Neural cell (in vitro differentiated cells): ENCODE measurements at regions not wholly inside any gene's neighbourhood (a gene's known extent, or its start where the extent isn't known, plus 50 kb on each side); places are given as distances from the start of the nearest gene placed in this dataset.

Experiments
- H2AFZ ChIP-seq: fragments of 200-600, 300-800 bp; sonication (generic), shearing (Covaris generic); 2 replicates; pipeline ENCODE4 v1.6.0; 2014; ENCODE audit warnings: low read depth, mild to moderate bottlenecking, antibody characterized with exemption, low read length, moderate library complexity
- H3F3A ChIP-seq: fragments of 200-600 bp; shearing (Covaris generic); 2 replicates; pipeline ENCODE4 v1.6.1; 2016; ENCODE audit warnings: mild to moderate bottlenecking, moderate library complexity, mixed read lengths, antibody characterized with exemption, low read length; ENCODE audit not compliant: insufficient read depth, poor library complexity, severe bottlenecking
- H3K27ac ChIP-seq: fragments of 200-600, 300-800 bp; sonication (generic), shearing (Covaris generic); 2 replicates; pipeline ENCODE4 v1.5.1; 2014; ENCODE audit warnings: mild to moderate bottlenecking, low read length, moderate library complexity
- H3K27me3 ChIP-seq: fragments of 300-800, 200-600 bp; sonication (generic), shearing (Covaris generic); 2 replicates; pipeline ENCODE4 v1.6.0; 2014; ENCODE audit warnings: mild to moderate bottlenecking, low read depth, low read length, moderate library complexity; ENCODE audit not compliant: insufficient read depth
- H3K36me3 ChIP-seq: fragments of 300-800, 200-600 bp; sonication (generic), shearing (Covaris generic); 2 replicates; pipeline ENCODE4 v1.5.1; 2014; ENCODE audit warnings: mild to moderate bottlenecking, antibody characterized with exemption, low read length, moderate library complexity; ENCODE audit not compliant: insufficient read depth
- H3K4me2 ChIP-seq: fragments of 300-800, 200-600 bp; sonication (generic), shearing (Covaris generic); 2 replicates; pipeline ENCODE4 v1.6.0; 2014; ENCODE audit warnings: mild to moderate bottlenecking, low read length
- H3K4me3 ChIP-seq: fragments of 300-800, 200-600 bp; sonication (generic), shearing (Covaris generic); 2 replicates; pipeline ENCODE4 v1.5.1; 2014; ENCODE audit warnings: mild to moderate bottlenecking, low read length, moderate library complexity
- H3K79me2 ChIP-seq: fragments of 200-600 bp; shearing (Covaris generic); replicated peaks from 2 replicates; pipeline ENCODE4 v1.6.0; 2014; ENCODE audit warnings: mild to moderate bottlenecking, low read length, moderate library complexity; ENCODE audit not compliant: insufficient read depth
- H3K9ac ChIP-seq: fragments of 300-800, 200-600 bp; sonication (generic), shearing (Covaris generic); 2 replicates; pipeline ENCODE4 v1.6.1; 2016; ENCODE audit warnings: mild to moderate bottlenecking, low read length, mixed read lengths
- H3K9me2 ChIP-seq: fragments of 200-600 bp; shearing (Covaris generic); 2 replicates; pipeline ENCODE4 v1.6.1; 2016; ENCODE audit warnings: mild to moderate bottlenecking, low read length, mixed read lengths; ENCODE audit not compliant: insufficient read depth
- H3K9me3 ChIP-seq: fragments of 200-600, 300-800 bp; sonication (generic), shearing (Covaris generic); 2 replicates; pipeline ENCODE4 v1.6.1; 2016; ENCODE audit warnings: mild to moderate bottlenecking, mixed run types, low read length, moderate library complexity, mixed read lengths
- H4K20me1 ChIP-seq: fragments of 200-600 bp; shearing (Covaris generic); 2 replicates; pipeline ENCODE4 v1.6.1; 2016; ENCODE audit warnings: mild to moderate bottlenecking, mixed run types; ENCODE audit not compliant: insufficient read depth
- EP300 ChIP-seq: fragments of 450-650 bp; conservative IDR thresholded peaks from 2 replicates; pipeline ENCODE4 v1.6.1; 2014; ENCODE audit warnings: antibody characterized with exemption, mild to moderate bottlenecking, moderate library complexity; ENCODE audit not compliant: poor library complexity, severe bottlenecking
- EZH2 ChIP-seq: fragments of 200-600, 300-800 bp; shearing (Covaris generic), sonication (generic); IDR thresholded peaks from 2 replicates; pipeline ENCODE4 v1.6.1; 2014; ENCODE audit warnings: antibody characterized with exemption, low read length, borderline replicate concordance, mild to moderate bottlenecking; ENCODE audit not compliant: insufficient read depth, poor library complexity, severe bottlenecking
- MXI1 ChIP-seq: fragments of 450-650 bp; conservative IDR thresholded peaks from 2 replicates; pipeline ENCODE4 v1.6.1; 2014; ENCODE audit warnings: antibody characterized with exemption, mild to moderate bottlenecking; ENCODE audit not compliant: poor library complexity, severe bottlenecking
- POLR2AphosphoS5 ChIP-seq: IDR thresholded peaks from 2 replicates; pipeline ENCODE4 v1.6.1; 2012
- RAD21 ChIP-seq: fragments of 450-650 bp; conservative IDR thresholded peaks from 2 replicates; pipeline ENCODE4 v1.6.1; 2014; ENCODE audit warnings: antibody characterized with exemption, mild to moderate bottlenecking, moderate library complexity
- SMC3 ChIP-seq: fragments of 450-650 bp; conservative IDR thresholded peaks from 2 replicates; pipeline ENCODE4 v1.6.1; 2014; ENCODE audit warnings: antibody characterized with exemption, mild to moderate bottlenecking, moderate library complexity; ENCODE audit not compliant: poor library complexity
- TAF1 ChIP-seq: IDR thresholded peaks from 2 replicates; pipeline ENCODE4 v1.6.1; 2012; ENCODE audit warnings: low read depth
- TF ChIP-seq, protein P1 (sequence below): IDR thresholded peaks from 2 replicates; pipeline ENCODE4 v1.6.1; 2012; ENCODE audit warnings: borderline replicate concordance
- TF ChIP-seq, protein P2 (sequence below): fragments of 450-650 bp; IDR thresholded peaks from 2 replicates; pipeline ENCODE4 v1.5.1; 2014; ENCODE audit warnings: antibody characterized with exemption, mild to moderate bottlenecking, moderate library complexity; ENCODE audit not compliant: poor library complexity, severe bottlenecking

DNA sequence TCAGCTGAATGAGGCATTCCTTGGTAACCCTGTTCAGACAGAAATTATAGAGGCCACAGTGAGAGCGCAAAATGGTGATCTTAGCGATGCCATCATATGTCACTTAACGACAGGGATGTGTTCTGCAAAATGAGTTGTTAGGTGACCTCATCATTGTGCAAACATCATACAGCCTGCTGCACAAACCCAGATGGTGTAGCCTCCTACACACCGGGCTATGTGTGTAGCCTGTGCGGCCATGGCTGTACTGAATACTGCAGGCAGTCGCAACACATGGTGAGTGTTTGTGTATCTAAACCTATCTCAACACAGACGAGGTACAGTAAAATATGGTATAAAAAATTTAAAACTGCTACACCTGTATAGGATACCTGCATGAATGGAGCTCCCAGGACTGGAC lies 234.1 kb upstream of the PMEPA1 start:
- no peak overlapping the region for H3K27ac ChIP-seq
- H3F3A ChIP-seq, result no peaks in the 10 kb centered on the region
- no peaks in the 10 kb centered on the region for H3K79me2 ChIP-seq
- no peaks in the 10 kb centered on the region for H3K27me3 ChIP-seq
- no peak overlapping the region for H3K4me2 ChIP-seq
- no peak overlapping the region for H3K4me3 ChIP-seq
- no peaks in the 10 kb centered on the region for H3K9me2 ChIP-seq
- no peak for TF ChIP-seq RAD21
- no peak for TF ChIP-seq MXI1
- TF ChIP-seq, protein P1, sequence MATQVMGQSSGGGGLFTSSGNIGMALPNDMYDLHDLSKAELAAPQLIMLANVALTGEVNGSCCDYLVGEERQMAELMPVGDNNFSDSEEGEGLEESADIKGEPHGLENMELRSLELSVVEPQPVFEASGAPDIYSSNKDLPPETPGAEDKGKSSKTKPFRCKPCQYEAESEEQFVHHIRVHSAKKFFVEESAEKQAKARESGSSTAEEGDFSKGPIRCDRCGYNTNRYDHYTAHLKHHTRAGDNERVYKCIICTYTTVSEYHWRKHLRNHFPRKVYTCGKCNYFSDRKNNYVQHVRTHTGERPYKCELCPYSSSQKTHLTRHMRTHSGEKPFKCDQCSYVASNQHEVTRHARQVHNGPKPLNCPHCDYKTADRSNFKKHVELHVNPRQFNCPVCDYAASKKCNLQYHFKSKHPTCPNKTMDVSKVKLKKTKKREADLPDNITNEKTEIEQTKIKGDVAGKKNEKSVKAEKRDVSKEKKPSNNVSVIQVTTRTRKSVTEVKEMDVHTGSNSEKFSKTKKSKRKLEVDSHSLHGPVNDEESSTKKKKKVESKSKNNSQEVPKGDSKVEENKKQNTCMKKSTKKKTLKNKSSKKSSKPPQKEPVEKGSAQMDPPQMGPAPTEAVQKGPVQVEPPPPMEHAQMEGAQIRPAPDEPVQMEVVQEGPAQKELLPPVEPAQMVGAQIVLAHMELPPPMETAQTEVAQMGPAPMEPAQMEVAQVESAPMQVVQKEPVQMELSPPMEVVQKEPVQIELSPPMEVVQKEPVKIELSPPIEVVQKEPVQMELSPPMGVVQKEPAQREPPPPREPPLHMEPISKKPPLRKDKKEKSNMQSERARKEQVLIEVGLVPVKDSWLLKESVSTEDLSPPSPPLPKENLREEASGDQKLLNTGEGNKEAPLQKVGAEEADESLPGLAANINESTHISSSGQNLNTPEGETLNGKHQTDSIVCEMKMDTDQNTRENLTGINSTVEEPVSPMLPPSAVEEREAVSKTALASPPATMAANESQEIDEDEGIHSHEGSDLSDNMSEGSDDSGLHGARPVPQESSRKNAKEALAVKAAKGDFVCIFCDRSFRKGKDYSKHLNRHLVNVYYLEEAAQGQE, result no peak
- TF ChIP-seq TAF1, result no peak
- TF ChIP-seq, protein P2, sequence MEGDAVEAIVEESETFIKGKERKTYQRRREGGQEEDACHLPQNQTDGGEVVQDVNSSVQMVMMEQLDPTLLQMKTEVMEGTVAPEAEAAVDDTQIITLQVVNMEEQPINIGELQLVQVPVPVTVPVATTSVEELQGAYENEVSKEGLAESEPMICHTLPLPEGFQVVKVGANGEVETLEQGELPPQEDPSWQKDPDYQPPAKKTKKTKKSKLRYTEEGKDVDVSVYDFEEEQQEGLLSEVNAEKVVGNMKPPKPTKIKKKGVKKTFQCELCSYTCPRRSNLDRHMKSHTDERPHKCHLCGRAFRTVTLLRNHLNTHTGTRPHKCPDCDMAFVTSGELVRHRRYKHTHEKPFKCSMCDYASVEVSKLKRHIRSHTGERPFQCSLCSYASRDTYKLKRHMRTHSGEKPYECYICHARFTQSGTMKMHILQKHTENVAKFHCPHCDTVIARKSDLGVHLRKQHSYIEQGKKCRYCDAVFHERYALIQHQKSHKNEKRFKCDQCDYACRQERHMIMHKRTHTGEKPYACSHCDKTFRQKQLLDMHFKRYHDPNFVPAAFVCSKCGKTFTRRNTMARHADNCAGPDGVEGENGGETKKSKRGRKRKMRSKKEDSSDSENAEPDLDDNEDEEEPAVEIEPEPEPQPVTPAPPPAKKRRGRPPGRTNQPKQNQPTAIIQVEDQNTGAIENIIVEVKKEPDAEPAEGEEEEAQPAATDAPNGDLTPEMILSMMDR, result no peak
- TF ChIP-seq POLR2AphosphoS5, result no peak
- TF ChIP-seq SMC3, result no peak
- no peak for TF ChIP-seq EP300
- no peak for TF ChIP-seq EZH2
- H4K20me1 ChIP-seq, result no peaks in the 10 kb centered on the region
- H3K9ac ChIP-seq, result no peak overlapping the region
- H2AFZ ChIP-seq, result no peak overlapping the region
- no peaks in the 10 kb centered on the region for H3K36me3 ChIP-seq
- H3K9me3 ChIP-seq, result no peaks in the 10 kb centered on the region

- H3F3A ChIP-seq, result no peaks in the 10 kb centered on the region
- no peaks in the 10 kb centered on the region for H3K27me3 ChIP-seq
- no peaks in the 10 kb centered on the region for H3K9me3 ChIP-seq
- TF ChIP-seq, protein P1, result no peak
- TF ChIP-seq RAD21 (no peak), SMC3 (no peak), POLR2AphosphoS5 (no peak), EZH2 (no peak)
- TF ChIP-seq, protein P2, result no peak
- no peak overlapping the region for H3K4me3 ChIP-seq
- no peak overlapping the region for H3K4me2 ChIP-seq
- no peaks in the 10 kb centered on the region for H4K20me1 ChIP-seq
- H3K9me2 ChIP-seq, result no peaks in the 10 kb centered on the region
- H3K27ac ChIP-seq, result no peak overlapping the region
- no peak overlapping the region for H2AFZ ChIP-seq
- H3K36me3 ChIP-seq, result no peaks in the 10 kb centered on the region
- H3K9ac ChIP-seq, result no peak overlapping the region
- no peaks in the 10 kb centered on the region for H3K79me2 ChIP-seq
Observed at GRCh38 chr20:57943291-57943690, 233.5 kb upstream of the PMEPA1 start.
